Thoracic aorta (tissue), 2 donors: ENCODE measurements at regions not wholly inside any gene's neighbourhood (a gene's known extent, or its start where the extent isn't known, plus 50 kb on each side); places are given as distances from the start of the nearest gene placed in this dataset.

Experiments used
- ATAC-seq: fragments of 150-250 bp; one replicate; pipeline ENCODE4 v1.8.0; 2017; ENCODE audit warnings: low read depth; ENCODE audit not compliant: insufficient number of reproducible peaks, low FRiP score
- DNase-seq: peaks from one replicate; pipeline ENCODE4 v3.0.0-alpha.2; 2020; ENCODE audit warnings: low spot score
- H3K27ac ChIP-seq, 2 donors: fragments of 200-600 bp; sonication (generic); 1 replicate in 1 of 2; 2 replicates in 1 of 2; pipeline ENCODE4 v1.5.1; 2016; ENCODE audit warnings: mild to moderate bottlenecking in 2 of 2, moderate library complexity in 2 of 2
- H3K27me3 ChIP-seq: fragments of 200-600 bp; sonication (generic); replicated peaks from 2 replicates; pipeline ENCODE4 v1.6.0; 2016; ENCODE audit warnings: mild to moderate bottlenecking; ENCODE audit not compliant: insufficient read depth
- H3K36me3 ChIP-seq: fragments of 200-600 bp; sonication (generic); one replicate; pipeline ENCODE4 v1.5.1; 2016
- H3K4me1 ChIP-seq, 2 donors: fragments of 200-600 bp; sonication (generic); 1 replicate in 1 of 2; 2 replicates in 1 of 2; pipeline versions ENCODE4 v1.5.1 to v1.6.0; 2016; ENCODE audit warnings: low read depth in 2 of 2, mild to moderate bottlenecking in 1 of 2; ENCODE audit not compliant: control insufficient read depth in 1 of 2
- H3K4me3 ChIP-seq: fragments of 200-600 bp; sonication (generic); 2 replicates; pipeline ENCODE4 v1.5.1; 2016; ENCODE audit warnings: mild to moderate bottlenecking
- H3K9me3 ChIP-seq: fragments of 200-600 bp; sonication (generic); 2 replicates; pipeline ENCODE4 v1.5.1; 2016
- CTCF ChIP-seq: fragments of 200-600 bp; sonication (generic); IDR thresholded peaks from one replicate; pipeline ENCODE4 v1.5.1; 2019; ENCODE audit warnings: antibody characterized with exemption

GRCh38 chr14:21923820-21924219, 250.2 kb upstream of the OR4E1 start:
- Histone ChIP-seq H3K27me3 (no peaks in the 10 kb centered on the region), H3K36me3 (no peaks in the 10 kb centered on the region), H3K9me3 (no peaks in the 10 kb centered on the region), H3K27ac (no peak overlapping the region), H3K4me1 (no peaks in the 10 kb centered on the region), H3K4me3 (no peak overlapping the region)
- no peak for TF ChIP-seq CTCF
- DNase-seq: no peak
- no peak for ATAC-seq

- H3K9me3 ChIP-seq: no peaks in the 10 kb centered on the region
- H3K27ac ChIP-seq: no peak overlapping the region
- H3K4me3 ChIP-seq: no peak overlapping the region
- no peaks in the 10 kb centered on the region for H3K36me3 ChIP-seq
- no peak for TF ChIP-seq CTCF
- no peaks in the 10 kb centered on the region for H3K27me3 ChIP-seq
- no peak for DNase-seq
- H3K4me1 ChIP-seq: peaks cover 0 to 7% of the 10 kb centered on the region in 2 donors
- no peak for ATAC-seq
These were observed 247.8 kb upstream of the OR4E1 start for GRCh38 chr14:21921453-21921852.

GRCh38 chr14:21917699-21918436, 244.2 kb upstream of the OR4E1 start:
- H3K27ac ChIP-seq: no peak overlapping the region
- H3K4me3 ChIP-seq: peak overlapping the region; percentile 40
- no peaks in the 10 kb centered on the region for H3K36me3 ChIP-seq
- ATAC-seq (no peak), DNase-seq (no peak)
- peak; percentile 49 for TF ChIP-seq CTCF
- no peaks in the 10 kb centered on the region for H3K27me3 ChIP-seq
- H3K4me1 ChIP-seq: peaks cover 8 to 16% of the 10 kb centered on the region in 2 donors
- no peaks in the 10 kb centered on the region for H3K9me3 ChIP-seq

GRCh38 chr14:21915826-21916225, 242.2 kb upstream of the OR4E1 start:
- no peaks in the 10 kb centered on the region for H3K36me3 ChIP-seq
- no peaks in the 10 kb centered on the region for H3K27me3 ChIP-seq
- peaks cover 8 to 16% of the 10 kb centered on the region in 2 donors for H3K4me1 ChIP-seq
- peak overlapping the region; percentile 44 to 60 for H3K27ac ChIP-seq
- peak overlapping the region; percentile 27 for H3K4me3 ChIP-seq
- DNase-seq (no peak), ATAC-seq (peak; percentile 78)
- H3K9me3 ChIP-seq: no peaks in the 10 kb centered on the region
- TF ChIP-seq CTCF: no peak

- no peaks in the 10 kb centered on the region for H3K9me3 ChIP-seq
- no peak for DNase-seq
- peak; percentile 19 for TF ChIP-seq CTCF
- ATAC-seq: no peak
- H3K36me3 ChIP-seq: no peaks in the 10 kb centered on the region
- H3K4me3 ChIP-seq: no peak overlapping the region
- no peaks in the 10 kb centered on the region for H3K27me3 ChIP-seq
- H3K27ac ChIP-seq: no peak overlapping the region
- peaks cover 8 to 16% of the 10 kb centered on the region in 2 donors for H3K4me1 ChIP-seq
These were observed 240.1 kb upstream of the OR4E1 start for GRCh38 chr14:21913759-21914158.
